ENCODE measurements at regions not wholly inside any gene's neighbourhood (a gene's known extent, or its start where the extent isn't known, plus 50 kb on each side); places are given as distances from the start of the nearest gene placed in this dataset.

DNA sequence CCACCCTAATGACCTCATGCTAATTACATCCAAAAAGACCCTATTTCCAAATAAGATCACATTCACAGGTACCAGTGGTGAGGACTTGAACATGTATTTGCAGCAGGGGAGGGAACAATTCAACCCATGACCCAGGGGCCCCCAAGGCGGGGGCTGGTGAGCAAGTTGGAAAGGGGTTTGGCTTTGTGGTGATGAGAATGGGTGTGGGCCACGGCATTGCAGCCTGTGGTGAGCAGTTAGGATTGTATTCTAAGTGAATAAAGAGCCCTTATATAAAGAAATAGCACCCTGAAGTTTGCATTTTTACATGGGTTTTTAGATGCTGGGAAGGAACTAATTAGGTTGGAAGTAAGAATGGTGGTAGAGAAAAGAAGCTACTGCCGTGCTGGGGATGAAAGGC, 694.2 kb downstream of the EFNB2 start:
- TF ChIP-seq, protein P1, sequence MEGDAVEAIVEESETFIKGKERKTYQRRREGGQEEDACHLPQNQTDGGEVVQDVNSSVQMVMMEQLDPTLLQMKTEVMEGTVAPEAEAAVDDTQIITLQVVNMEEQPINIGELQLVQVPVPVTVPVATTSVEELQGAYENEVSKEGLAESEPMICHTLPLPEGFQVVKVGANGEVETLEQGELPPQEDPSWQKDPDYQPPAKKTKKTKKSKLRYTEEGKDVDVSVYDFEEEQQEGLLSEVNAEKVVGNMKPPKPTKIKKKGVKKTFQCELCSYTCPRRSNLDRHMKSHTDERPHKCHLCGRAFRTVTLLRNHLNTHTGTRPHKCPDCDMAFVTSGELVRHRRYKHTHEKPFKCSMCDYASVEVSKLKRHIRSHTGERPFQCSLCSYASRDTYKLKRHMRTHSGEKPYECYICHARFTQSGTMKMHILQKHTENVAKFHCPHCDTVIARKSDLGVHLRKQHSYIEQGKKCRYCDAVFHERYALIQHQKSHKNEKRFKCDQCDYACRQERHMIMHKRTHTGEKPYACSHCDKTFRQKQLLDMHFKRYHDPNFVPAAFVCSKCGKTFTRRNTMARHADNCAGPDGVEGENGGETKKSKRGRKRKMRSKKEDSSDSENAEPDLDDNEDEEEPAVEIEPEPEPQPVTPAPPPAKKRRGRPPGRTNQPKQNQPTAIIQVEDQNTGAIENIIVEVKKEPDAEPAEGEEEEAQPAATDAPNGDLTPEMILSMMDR (IDR thresholded peaks at IDR 0.05; ENCODE audit: borderline replicate concordance, extremely low read depth, low read length, poor library complexity, severe bottlenecking): no peak
- no peak for TF ChIP-seq EZH2 (IDR thresholded peaks at IDR 0.05; ENCODE audit: borderline replicate concordance, low read depth, low read length, severe bottlenecking)
